NCI-H1694 (cell line): ENCODE measurements at regions not wholly inside any gene's neighbourhood (a gene's known extent, or its start where the extent isn't known, plus 50 kb on each side); places are given as distances from the start of the nearest gene placed in this dataset.
A peak's percentile ranks its signal among the peaks of the same experiment; 100 is the strongest.
"Not testable (repeated sequence)": the region's sequence is repeated elsewhere in the genome, so short reads cannot be mapped to it uniquely, and the experiment has no call there.

Experiments used
- DNase-seq: peaks from one replicate; lab custom pipeline; 2025; lab: John Stamatoyannopoulos, UW

- not testable (repeated sequence) for DNase-seq
Observed at GRCh38 chr1:56118676-56119075, 460.7 kb downstream of the PLPP3 start.

- no peak for DNase-seq
Observed at GRCh38 chr1:56115701-56116100, 463.7 kb downstream of the PLPP3 start.

DNA sequence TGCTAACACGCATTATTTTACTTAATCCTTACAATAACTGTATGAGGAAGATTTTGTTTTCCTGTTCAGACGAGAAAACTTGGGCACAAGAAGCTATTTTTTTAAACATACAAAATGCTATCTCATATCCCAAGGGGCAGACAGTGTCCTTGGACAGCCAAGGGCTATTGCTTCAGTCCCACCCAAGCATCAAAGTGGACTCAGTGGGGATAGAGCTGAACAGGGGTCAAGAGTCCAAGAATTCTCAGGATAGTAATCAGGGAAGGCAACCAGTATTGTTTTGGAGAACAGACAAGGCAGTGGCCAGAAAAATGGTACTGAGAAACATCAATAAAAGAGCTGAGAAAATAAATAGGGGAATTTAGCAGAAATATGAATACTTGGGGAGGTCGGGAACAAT lies 465.7 kb downstream of the PLPP3 start:
- no peak for DNase-seq

DNA sequence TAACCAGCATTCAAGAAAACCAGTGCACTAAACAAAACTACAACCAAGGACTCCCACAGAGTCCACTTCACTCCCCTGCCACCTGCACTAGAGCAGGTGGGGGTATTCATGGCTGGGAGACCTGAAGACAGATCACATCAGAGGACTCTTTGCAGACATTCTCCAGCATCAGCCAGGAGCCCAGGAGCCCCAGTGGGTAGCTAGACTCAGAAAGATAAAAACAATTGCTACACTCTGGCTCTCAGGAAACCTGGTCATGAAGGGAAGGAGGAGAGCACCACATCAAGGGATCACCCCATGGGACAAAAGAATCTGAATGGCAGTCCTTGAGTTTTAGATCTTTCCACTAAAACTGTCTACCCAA lies 472.1 kb downstream of the PLPP3 start:
- DNase-seq, result no peak

DNA sequence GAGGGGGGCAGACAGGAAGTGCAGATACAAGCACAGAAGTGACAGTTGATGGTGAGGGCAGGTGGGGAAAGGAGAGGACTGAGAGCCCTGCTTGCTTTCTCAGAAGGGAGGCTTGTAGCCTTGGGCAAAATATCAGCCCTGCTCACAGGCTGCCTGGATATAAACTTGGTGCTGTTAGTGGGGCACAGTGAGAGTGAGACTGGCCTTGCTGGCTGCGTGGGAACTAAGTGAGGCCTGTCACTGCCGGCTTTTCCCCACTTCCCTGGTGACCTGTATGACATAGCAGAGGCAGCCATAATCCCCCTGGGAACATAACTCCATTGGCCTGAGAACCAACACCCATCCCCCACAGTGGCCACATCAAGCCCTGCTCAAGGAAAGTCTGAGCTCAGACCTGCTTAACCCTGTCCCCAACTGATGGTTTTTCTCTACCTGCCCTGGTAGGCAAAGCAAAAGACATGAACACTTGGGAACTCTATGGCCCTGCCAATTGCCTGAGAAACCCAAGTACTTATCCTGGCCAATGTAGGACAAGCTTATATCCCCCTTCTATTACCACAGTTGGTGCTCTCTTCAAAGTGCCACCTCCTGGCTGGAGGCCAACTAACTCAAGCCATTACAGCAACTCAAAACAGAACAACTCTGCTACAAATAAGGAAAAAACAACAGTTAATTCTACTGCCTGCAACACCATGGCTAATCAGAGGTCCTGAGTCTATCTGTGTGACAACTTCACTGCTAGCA lies 472.7 kb downstream of the PLPP3 start:
- no peak for DNase-seq

DNA sequence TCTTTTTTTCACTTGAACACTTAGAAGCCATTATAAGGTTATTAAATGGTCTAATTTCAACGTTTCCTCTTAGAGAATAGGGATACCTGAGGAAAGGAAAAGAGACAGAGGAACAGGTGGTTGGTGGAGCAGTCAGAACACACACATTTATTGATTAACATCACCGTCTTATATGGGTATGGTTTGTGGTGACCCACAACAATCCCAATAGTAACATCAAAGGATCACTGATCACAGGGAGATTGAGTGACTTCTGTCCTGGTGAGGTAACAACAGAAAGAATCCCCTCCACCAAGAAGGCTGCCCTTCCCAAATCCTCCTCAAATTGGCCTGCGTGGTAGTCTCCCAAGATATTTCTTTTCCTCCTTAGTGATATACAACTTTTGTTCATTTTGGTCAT lies 474.0 kb downstream of the PLPP3 start:
- no peak for DNase-seq

- no peak for DNase-seq
Observed at GRCh38 chr1:56099766-56100265, 479.5 kb downstream of the PLPP3 start.

DNA sequence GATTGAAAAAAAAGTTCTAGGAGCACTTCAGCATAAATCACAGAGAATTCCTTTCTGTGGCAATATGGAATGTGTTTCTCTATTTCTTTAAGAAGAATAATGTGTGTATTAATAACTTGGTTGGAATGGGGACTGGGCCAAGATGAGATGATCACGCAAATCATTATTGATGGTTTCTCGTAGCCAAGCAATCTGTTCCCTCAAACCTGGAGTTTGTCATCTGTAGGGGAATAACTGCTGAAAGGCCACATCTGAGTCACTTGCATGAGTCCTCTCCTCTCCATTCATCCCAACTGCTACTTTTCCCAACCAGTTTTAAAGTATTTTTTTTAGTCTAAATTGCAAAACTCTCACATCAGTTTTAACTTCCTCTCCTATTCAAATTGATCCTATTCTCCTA lies 480.4 kb downstream of the PLPP3 start:
- DNase-seq, result peak; percentile 3

GRCh38 chr1:56097713-56098112 lies 481.6 kb downstream of the PLPP3 start:
- DNase-seq, result peak; percentile 18

DNA sequence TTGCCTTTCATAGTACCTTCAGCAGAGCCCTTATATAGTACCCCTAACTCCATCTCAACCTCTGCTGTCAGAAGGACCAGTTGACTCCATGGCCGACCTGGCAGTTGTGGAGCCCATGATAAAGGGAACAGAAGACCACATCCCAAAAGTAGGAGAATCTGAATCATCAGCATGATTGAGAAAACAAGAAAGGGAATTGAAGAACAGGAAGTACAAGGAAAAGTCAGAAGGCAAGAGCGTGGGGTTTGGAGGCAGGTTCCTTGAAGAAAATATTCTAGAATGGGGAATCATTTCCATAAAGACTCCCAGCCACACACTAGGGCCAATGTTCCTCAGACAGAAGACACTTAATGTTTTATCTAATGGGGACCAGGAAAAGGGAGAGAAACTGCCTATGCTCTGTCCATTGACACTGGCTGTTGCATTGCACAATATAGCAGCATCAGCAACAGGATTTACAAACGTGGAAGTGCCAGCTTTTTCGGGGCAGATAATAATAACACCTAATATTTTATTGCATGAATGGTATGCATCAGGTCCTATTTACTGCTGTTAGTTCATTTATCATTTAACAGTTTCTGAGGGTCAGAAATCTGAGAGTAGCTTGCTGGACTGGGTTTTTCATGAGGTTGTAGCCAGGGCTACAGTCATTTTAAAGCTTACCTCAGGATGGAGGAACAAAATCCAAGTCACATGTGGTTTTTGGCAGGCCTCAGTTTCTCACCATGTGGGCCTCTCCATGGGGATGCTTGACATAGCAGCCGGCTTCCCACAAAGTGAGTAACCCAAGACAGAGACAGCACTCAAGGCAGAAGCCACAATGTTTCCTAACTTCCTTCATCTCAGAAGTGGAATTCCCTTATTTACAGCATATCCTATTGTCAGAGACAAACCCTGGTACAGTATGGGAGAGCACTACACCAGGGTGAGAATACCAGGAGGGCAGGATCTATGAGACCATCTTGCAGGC lies 483.4 kb downstream of the PLPP3 start:
- no peak for DNase-seq

DNA sequence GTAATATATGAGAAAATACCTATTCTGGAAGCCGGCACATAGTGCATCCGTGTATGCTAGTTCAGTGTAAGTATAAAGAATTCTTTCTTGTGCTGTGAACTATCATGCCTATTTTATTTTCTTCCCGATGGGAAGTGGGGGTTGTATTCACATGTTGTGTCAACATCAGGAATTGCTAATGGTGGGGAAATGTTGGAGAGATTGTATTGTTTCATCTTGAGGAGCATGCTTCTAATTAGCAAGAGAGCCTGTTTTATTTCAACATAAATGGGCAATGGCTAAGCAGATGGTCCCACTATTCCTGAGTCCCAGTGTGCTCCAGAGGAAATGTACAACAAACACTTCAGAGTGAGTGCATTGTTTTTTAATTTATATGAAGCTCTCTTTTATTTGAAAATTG lies 485.2 kb downstream of the PLPP3 start:
- DNase-seq, result no peak

- DNase-seq, result no peak
Observed at GRCh38 chr1:56092684-56093570, 486.4 kb downstream of the PLPP3 start.

- not testable (repeated sequence) for DNase-seq
Observed at GRCh38 chr1:56089826-56090225, 489.5 kb downstream of the PLPP3 start.

- no peak for DNase-seq
Observed at GRCh38 chr1:56084246-56084645, 495.1 kb downstream of the PLPP3 start.

- DNase-seq, result no peak
Observed at GRCh38 chr1:56081736-56082135, 497.6 kb downstream of the PLPP3 start.

DNA sequence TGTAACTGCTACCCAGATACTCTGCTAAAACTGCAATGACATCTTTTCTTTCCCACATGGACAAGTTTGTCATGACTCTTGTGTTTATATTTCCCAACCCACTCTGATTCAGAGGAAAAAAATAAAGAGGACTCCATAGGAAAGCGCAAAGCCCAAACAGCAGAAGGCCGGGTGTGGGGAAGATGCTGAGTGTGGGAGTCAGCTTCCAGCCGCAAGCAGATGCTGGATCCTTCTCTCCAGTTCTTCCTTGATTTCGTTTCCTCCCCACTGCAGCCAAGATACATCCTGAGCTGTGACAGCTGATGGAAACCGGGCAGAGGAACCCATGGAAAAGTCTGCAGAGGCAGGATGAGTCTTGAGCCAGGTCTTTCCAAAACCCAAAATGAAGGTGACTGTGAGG lies 498.2 kb downstream of the PLPP3 start:
- DNase-seq, result no peak

DNA sequence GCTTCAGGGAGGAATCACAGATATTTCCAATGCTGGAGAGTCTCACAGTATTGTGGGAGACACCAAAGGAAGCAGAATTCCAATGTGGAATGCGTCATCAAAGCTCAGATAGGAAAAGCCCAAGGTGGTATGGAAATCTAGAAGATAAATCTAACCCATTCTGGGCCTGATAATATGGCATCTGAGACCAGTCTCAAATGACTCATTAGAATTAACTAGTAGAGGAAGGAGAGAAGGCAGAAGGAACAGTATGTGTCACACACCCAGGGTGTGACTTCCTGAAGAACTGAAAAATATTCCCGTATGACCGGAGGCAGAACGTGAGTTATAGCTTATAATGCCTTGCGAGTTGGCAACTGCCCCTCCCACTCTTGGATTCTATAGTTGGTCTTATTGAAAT lies 499.2 kb downstream of the PLPP3 start:
- no peak for DNase-seq

DNA sequence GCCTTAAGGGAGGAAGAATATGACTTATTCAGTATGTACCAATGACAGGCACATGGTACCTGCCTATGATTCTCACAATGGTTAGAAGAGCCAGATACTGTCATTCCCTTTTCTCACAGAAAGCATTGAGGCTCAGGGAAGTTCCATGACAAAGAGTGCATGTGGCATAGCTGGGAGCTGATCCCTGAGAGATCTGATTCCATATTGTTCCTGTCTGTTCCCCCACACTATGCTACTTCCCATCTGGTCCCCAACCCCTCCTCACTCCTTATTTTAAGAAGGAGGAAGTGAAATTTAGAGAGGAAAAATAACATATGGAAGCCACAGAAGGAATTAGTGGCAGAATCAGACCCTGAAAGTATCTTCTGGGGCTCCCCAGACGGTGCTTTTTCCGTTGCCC lies 500.0 kb downstream of the PLPP3 start:
- DNase-seq, result no peak

GRCh38 chr1:56077206-56077605 lies 502.2 kb downstream of the PLPP3 start:
- no peak for DNase-seq

GRCh38 chr1:56074007-56074651 lies 505.2 kb downstream of the PLPP3 start:
- DNase-seq, result peak; percentile 37

- DNase-seq, result no peak
Observed at GRCh38 chr1:56073614-56074006, 505.8 kb downstream of the PLPP3 start.

DNA sequence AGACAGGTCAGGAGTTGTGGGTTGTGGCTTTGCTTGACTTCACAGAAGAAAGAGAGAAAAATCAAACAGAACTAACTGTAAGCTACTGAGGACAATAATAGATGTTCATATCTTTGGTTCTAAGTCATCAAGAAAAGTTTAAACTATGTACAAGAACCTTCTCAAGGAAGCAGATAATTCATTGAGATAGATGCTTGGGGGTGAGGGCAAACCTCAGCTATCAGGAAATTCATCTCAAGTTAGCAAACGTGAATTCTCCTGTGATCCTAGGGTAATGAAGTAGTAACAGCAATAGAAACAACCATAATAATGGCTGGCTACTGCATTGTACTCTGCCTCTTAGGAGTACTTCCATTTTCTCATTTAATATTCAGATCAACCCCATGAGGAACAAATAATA lies 506.2 kb downstream of the PLPP3 start:
- DNase-seq, result no peak
